MM.1S (cell line): ENCODE measurements at regions not wholly inside any gene's neighbourhood (a gene's known extent, or its start where the extent isn't known, plus 50 kb on each side); places are given as distances from the start of the nearest gene placed in this dataset.

Experiments used
- EZH2phosphoT487 ChIP-seq: fragments of 300-600 bp; sonication (generic); IDR thresholded peaks from 2 replicates; pipeline ENCODE4 v1.6.1; 2018; ENCODE audit warnings: antibody characterized with exemption, low read length
- TF ChIP-seq, protein P1 (sequence below): fragments of 300-600 bp; sonication (generic); IDR thresholded peaks from 2 replicates; pipeline ENCODE4 v1.5.1; 2016; ENCODE audit warnings: antibody characterized with exemption, low read length, mixed read lengths

DNA sequence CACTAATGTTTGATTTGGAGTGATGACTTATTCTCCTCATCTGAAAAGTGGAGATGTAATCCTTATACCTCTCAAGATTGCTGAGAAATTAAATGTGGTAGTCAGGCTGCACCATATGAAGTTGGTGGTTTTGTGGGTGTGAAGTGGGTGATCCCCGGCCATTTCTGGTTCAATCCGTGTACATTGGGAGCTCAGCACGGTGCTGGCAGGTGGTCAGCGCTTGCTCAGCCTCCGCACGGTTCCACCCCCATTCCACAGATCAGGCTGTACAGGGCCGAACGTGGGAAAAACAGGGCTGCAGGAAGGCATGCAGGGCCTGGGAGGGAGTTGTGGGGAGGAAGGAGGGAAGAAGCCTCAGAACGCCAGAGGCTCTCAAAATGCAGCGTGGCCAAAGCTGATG is 198.3 kb downstream of the INO80D start:
- TF ChIP-seq, protein P1, sequence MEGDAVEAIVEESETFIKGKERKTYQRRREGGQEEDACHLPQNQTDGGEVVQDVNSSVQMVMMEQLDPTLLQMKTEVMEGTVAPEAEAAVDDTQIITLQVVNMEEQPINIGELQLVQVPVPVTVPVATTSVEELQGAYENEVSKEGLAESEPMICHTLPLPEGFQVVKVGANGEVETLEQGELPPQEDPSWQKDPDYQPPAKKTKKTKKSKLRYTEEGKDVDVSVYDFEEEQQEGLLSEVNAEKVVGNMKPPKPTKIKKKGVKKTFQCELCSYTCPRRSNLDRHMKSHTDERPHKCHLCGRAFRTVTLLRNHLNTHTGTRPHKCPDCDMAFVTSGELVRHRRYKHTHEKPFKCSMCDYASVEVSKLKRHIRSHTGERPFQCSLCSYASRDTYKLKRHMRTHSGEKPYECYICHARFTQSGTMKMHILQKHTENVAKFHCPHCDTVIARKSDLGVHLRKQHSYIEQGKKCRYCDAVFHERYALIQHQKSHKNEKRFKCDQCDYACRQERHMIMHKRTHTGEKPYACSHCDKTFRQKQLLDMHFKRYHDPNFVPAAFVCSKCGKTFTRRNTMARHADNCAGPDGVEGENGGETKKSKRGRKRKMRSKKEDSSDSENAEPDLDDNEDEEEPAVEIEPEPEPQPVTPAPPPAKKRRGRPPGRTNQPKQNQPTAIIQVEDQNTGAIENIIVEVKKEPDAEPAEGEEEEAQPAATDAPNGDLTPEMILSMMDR: no peak
- no peak for TF ChIP-seq EZH2phosphoT487
